B cell (primary cell): ENCODE measurements at regions not wholly inside any gene's neighbourhood (a gene's known extent, or its start where the extent isn't known, plus 50 kb on each side); places are given as distances from the start of the nearest gene placed in this dataset.

ENCODE experiments used
- CTCF ChIP-seq: fragments of 200-600 bp; IDR thresholded peaks from one replicate; pipeline ENCODE4 v1.8.0; 2022; ENCODE audit warnings: antibody characterized with exemption, mild to moderate bottlenecking
- EZH2 ChIP-seq: IDR thresholded peaks from 2 replicates; pipeline ENCODE4 v1.6.1; 2012; ENCODE audit warnings: borderline replicate concordance, low read depth, mild to moderate bottlenecking, moderate library complexity, low read length; ENCODE audit not compliant: insufficient read depth, poor library complexity, severe bottlenecking

DNA sequence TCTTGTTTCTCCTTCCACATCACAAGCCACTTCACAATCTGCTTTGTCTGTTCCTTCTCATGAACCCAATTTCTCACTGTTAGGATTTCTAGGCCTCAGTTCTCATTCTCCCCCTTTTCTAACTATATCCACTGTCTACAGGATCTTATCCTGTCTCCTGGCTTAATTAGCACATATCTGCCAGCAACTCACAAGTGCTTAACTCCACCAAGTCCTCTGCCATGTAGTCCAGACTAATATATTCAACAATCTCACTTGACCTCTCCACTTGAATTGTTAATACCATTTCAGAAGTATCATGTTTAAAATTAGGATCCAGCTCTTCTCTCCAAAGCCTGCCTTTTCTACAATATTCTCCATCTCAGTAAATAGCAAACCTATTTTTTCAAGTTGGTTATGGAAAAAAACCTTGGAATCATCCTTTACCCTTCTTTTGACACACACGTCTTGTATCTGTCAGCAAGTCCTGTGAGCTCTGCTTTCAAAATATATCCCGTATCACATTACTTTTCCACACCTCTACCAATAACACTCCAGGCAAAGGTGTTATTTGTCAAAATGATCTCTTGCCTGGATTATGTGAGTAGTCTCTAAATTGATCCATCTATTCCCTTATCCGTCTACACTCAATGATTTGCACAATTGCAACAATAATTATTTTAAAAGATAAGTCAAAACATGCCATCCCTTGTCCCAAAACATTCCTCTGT lies 127.2 kb upstream of the SLIT2 start:
- TF ChIP-seq EZH2 (no peak), CTCF (no peak)
